ENCODE measurements at regions not wholly inside any gene's neighbourhood (a gene's known extent, or its start where the extent isn't known, plus 50 kb on each side); places are given as distances from the start of the nearest gene placed in this dataset.

DNA sequence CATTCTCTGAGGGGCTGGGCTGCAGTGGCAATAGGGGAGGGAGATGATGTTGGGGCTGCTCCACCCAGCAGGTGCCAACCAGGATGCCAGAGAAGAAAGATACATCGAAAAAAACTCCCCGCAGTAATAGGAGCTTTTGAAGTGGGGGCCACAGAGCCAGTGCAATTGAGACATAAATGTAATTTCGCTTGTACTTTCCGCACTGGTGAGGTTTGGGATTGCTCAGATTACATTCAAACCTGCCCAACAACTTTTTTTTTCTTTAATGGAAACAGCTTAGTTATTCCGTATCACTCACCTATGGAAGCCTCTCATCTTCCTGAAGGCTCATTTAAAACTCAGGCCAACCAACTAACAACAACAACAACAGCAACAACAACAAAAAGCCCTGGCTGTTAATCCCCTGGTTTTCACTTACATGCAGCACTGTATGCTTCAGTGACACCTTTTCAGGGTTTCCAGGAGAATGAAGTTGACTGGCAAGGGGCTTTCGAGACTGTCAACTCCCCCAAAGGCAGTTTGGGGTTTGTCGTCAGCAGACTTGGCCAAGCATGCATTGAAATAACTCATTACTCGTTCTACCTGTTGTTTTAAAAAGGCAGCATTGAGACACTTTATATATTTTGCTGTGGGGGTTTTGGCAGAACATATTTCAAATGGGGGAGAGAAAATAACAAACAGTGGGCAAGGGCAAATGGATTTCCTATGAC is 163.8 kb downstream of the EBLN2 start:
- no peak overlapping the region for H3K9ac ChIP-seq (ENCODE audit: low read depth in 1 of 2, low read length in 2 of 2)
- H3K9me3 ChIP-seq (ENCODE audit: control insufficient read depth in 4 of 4, low read length in 3 of 4) = no peaks in the 10 kb centered on the region
- TF ChIP-seq, protein P1, sequence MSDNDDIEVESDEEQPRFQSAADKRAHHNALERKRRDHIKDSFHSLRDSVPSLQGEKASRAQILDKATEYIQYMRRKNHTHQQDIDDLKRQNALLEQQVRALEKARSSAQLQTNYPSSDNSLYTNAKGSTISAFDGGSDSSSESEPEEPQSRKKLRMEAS (IDR thresholded peaks at IDR 0.05) = no peak
- TF ChIP-seq NR2F2 (IDR thresholded peaks at IDR 0.05) (no peak), RAD21 (IDR thresholded peaks at IDR 0.05) (no peak), SP1 (IDR thresholded peaks at IDR 0.05) (no peak), YY1 (IDR thresholded peaks at IDR 0.05) (no peak), GABPA (IDR thresholded peaks at IDR 0.05 in 1 of 2, conservative IDR thresholded peaks at IDR 0.05 in 1 of 2) (no peak), RXRA (IDR thresholded peaks at IDR 0.05) (no peak), ATF3 (IDR thresholded peaks at IDR 0.05) (no peak)
- TF ChIP-seq, protein P2, sequence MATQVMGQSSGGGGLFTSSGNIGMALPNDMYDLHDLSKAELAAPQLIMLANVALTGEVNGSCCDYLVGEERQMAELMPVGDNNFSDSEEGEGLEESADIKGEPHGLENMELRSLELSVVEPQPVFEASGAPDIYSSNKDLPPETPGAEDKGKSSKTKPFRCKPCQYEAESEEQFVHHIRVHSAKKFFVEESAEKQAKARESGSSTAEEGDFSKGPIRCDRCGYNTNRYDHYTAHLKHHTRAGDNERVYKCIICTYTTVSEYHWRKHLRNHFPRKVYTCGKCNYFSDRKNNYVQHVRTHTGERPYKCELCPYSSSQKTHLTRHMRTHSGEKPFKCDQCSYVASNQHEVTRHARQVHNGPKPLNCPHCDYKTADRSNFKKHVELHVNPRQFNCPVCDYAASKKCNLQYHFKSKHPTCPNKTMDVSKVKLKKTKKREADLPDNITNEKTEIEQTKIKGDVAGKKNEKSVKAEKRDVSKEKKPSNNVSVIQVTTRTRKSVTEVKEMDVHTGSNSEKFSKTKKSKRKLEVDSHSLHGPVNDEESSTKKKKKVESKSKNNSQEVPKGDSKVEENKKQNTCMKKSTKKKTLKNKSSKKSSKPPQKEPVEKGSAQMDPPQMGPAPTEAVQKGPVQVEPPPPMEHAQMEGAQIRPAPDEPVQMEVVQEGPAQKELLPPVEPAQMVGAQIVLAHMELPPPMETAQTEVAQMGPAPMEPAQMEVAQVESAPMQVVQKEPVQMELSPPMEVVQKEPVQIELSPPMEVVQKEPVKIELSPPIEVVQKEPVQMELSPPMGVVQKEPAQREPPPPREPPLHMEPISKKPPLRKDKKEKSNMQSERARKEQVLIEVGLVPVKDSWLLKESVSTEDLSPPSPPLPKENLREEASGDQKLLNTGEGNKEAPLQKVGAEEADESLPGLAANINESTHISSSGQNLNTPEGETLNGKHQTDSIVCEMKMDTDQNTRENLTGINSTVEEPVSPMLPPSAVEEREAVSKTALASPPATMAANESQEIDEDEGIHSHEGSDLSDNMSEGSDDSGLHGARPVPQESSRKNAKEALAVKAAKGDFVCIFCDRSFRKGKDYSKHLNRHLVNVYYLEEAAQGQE (IDR thresholded peaks at IDR 0.05) = no peak
- H3K27me3 ChIP-seq (ENCODE audit: control insufficient read depth in 4 of 4, insufficient read depth in 4 of 4, low read length in 3 of 4) = peaks cover 0 to 7% (median 0%) of the 10 kb centered on the region in 4 donors
- no peak overlapping the region for H3K27ac ChIP-seq (ENCODE audit: low read depth in 1 of 2, low read length in 2 of 2)
- no peak for DNase-seq (ENCODE audit: low spot score)
- 81% methylated on average over 8 of the region's 8 CpGs for WGBS
- H3K4me3 ChIP-seq (ENCODE audit: low read depth in 1 of 3, low read length in 3 of 3) = no peak overlapping the region
- H3K4me1 ChIP-seq (ENCODE audit: control insufficient read depth in 4 of 4, insufficient read depth in 4 of 4, low read length in 3 of 4) = no peaks in the 10 kb centered on the region
- no peaks in the 10 kb centered on the region for H3K36me3 ChIP-seq (ENCODE audit: control insufficient read depth in 4 of 4, insufficient read depth in 3 of 4, low read depth in 1 of 4, low read length in 3 of 4)

- no peak for TF ChIP-seq GABPA (IDR thresholded peaks at IDR 0.05 in 1 of 2, conservative IDR thresholded peaks at IDR 0.05 in 1 of 2)
- TF ChIP-seq NR2F2 (IDR thresholded peaks at IDR 0.05) = no peak
- no peak for TF ChIP-seq RAD21 (IDR thresholded peaks at IDR 0.05)
- no peak for TF ChIP-seq RXRA (IDR thresholded peaks at IDR 0.05)
- TF ChIP-seq, protein P2 (IDR thresholded peaks at IDR 0.05) = no peak
- TF ChIP-seq SP1 (IDR thresholded peaks at IDR 0.05) = no peak
- no peak for TF ChIP-seq ZBTB33 (IDR thresholded peaks at IDR 0.05)
- TF ChIP-seq TAF1 (conservative IDR thresholded peaks at IDR 0.05) = no peak
- TF ChIP-seq JUND (IDR thresholded peaks at IDR 0.05) = no peak
- TF ChIP-seq YY1 (IDR thresholded peaks at IDR 0.05) = no peak
- TF ChIP-seq FOXA1 (IDR thresholded peaks at IDR 0.05) = no peak
- no peak for TF ChIP-seq HNF4A (conservative IDR thresholded peaks at IDR 0.05)
- TF ChIP-seq CTCF (IDR thresholded peaks at IDR 0.05; ENCODE audit: low read depth, low read length, missing input control) = no peak
- TF ChIP-seq, protein P1 (IDR thresholded peaks at IDR 0.05) = no peak
- TF ChIP-seq FOXA2 (IDR thresholded peaks at IDR 0.05) = no peak
- no peak for TF ChIP-seq HNF4G (IDR thresholded peaks at IDR 0.05)
- TF ChIP-seq EGR1 (IDR thresholded peaks at IDR 0.05; ENCODE audit: low read depth in 2 of 2) = no peak
- TF ChIP-seq ATF3 (IDR thresholded peaks at IDR 0.05) = no peak
- Histone ChIP-seq H3K4me3 (ENCODE audit: low read depth in 1 of 3, low read length in 3 of 3) (no peak overlapping the region), H3K9me3 (ENCODE audit: control insufficient read depth in 4 of 4, low read length in 3 of 4) (no peaks in the 10 kb centered on the region), H3K9ac (ENCODE audit: low read depth in 1 of 2, low read length in 2 of 2) (no peak overlapping the region), H3K27me3 (ENCODE audit: control insufficient read depth in 4 of 4, insufficient read depth in 4 of 4, low read length in 3 of 4) (peaks cover 0 to 7% (median 0%) of the 10 kb centered on the region in 4 donors), H3K4me1 (ENCODE audit: control insufficient read depth in 4 of 4, insufficient read depth in 4 of 4, low read length in 3 of 4) (no peaks in the 10 kb centered on the region), H3K36me3 (ENCODE audit: control insufficient read depth in 4 of 4, insufficient read depth in 3 of 4, low read depth in 1 of 4, low read length in 3 of 4) (no peaks in the 10 kb centered on the region), H3K27ac (ENCODE audit: low read depth in 1 of 2, low read length in 2 of 2) (no peak overlapping the region)
- no peak for DNase-seq (ENCODE audit: low spot score)
- 54% methylated on average over 2 of the region's 2 CpGs for WGBS
Measured at GRCh38 chr3:73225991-73226390, 164.5 kb downstream of the EBLN2 start.

All from liver (tissue), 8 donors.